ENCODE measurements at regions not wholly inside any gene's neighbourhood (a gene's known extent, or its start where the extent isn't known, plus 50 kb on each side); places are given as distances from the start of the nearest gene placed in this dataset.

- H3K36me3 ChIP-seq (ENCODE audit: control insufficient read depth in 4 of 4, insufficient read depth in 4 of 4, low read length in 4 of 4): no peaks in the 10 kb centered on the region
- peaks cover 0 to 2% (median 0%) of the 10 kb centered on the region in 5 donors for H3K4me1 ChIP-seq (ENCODE audit: control insufficient read depth in 5 of 5, insufficient read depth in 5 of 5, low read length in 5 of 5)
- no peak overlapping the region for H3K9ac ChIP-seq (ENCODE audit: insufficient read depth in 1 of 2, low read length in 2 of 2)
- H3K9me3 ChIP-seq (ENCODE audit: control insufficient read depth in 4 of 4, insufficient read depth in 3 of 4, low read length in 3 of 4): no peaks in the 10 kb centered on the region
- ATAC-seq (ENCODE audit: insufficient read depth, low FRiP score) (no peak), DNase-seq (no peak)
- no peak overlapping the region for H3K4me3 ChIP-seq
- TF ChIP-seq, protein P1, sequence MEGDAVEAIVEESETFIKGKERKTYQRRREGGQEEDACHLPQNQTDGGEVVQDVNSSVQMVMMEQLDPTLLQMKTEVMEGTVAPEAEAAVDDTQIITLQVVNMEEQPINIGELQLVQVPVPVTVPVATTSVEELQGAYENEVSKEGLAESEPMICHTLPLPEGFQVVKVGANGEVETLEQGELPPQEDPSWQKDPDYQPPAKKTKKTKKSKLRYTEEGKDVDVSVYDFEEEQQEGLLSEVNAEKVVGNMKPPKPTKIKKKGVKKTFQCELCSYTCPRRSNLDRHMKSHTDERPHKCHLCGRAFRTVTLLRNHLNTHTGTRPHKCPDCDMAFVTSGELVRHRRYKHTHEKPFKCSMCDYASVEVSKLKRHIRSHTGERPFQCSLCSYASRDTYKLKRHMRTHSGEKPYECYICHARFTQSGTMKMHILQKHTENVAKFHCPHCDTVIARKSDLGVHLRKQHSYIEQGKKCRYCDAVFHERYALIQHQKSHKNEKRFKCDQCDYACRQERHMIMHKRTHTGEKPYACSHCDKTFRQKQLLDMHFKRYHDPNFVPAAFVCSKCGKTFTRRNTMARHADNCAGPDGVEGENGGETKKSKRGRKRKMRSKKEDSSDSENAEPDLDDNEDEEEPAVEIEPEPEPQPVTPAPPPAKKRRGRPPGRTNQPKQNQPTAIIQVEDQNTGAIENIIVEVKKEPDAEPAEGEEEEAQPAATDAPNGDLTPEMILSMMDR (IDR thresholded peaks at IDR 0.05; ENCODE audit: control extremely low read depth, extremely low read depth): no peak
- 83 to 88% methylated on average over 4 of the region's 4 CpGs for WGBS, 2 donors
- no peaks in the 10 kb centered on the region for H3K27me3 ChIP-seq (ENCODE audit: control insufficient read depth in 3 of 3, insufficient read depth in 3 of 3, low read length in 2 of 3)
- H3K27ac ChIP-seq (ENCODE audit: low read depth in 1 of 2, low read length in 1 of 2): no peak overlapping the region
These were observed 76.9 kb upstream of the SHISA2 start for GRCh38 chr13:26128676-26129075.

GRCh38 chr13:26117620-26118019, 65.8 kb upstream of the SHISA2 start:
- DNase-seq (no peak), ATAC-seq (ENCODE audit: insufficient read depth, low FRiP score) (no peak)
- no peak overlapping the region for H3K27ac ChIP-seq (ENCODE audit: low read depth in 1 of 2, low read length in 1 of 2)
- 74 to 88% methylated on average over 6 of the region's 6 CpGs for WGBS, 2 donors
- H3K4me3 ChIP-seq: no peak overlapping the region
- H3K9me3 ChIP-seq (ENCODE audit: control insufficient read depth in 4 of 4, insufficient read depth in 3 of 4, low read length in 3 of 4): no peaks in the 10 kb centered on the region
- H3K36me3 ChIP-seq (ENCODE audit: control insufficient read depth in 4 of 4, insufficient read depth in 4 of 4, low read length in 4 of 4): no peaks in the 10 kb centered on the region
- no peaks in the 10 kb centered on the region for H3K4me1 ChIP-seq (ENCODE audit: control insufficient read depth in 5 of 5, insufficient read depth in 5 of 5, low read length in 5 of 5)
- H3K9ac ChIP-seq (ENCODE audit: insufficient read depth in 1 of 2, low read length in 2 of 2): no peak overlapping the region
- no peaks in the 10 kb centered on the region for H3K27me3 ChIP-seq (ENCODE audit: control insufficient read depth in 3 of 3, insufficient read depth in 3 of 3, low read length in 2 of 3)
- TF ChIP-seq, protein P1 (IDR thresholded peaks at IDR 0.05; ENCODE audit: control extremely low read depth, extremely low read depth): no peak

- 89 to 94% methylated on average over 4 of the region's 4 CpGs for WGBS, 2 donors
- TF ChIP-seq, protein P1 (IDR thresholded peaks at IDR 0.05; ENCODE audit: control extremely low read depth, extremely low read depth): no peak
These were observed 61.0 kb upstream of the SHISA2 start for GRCh38 chr13:26112843-26113242.

GRCh38 chr13:26111797-26112196, 60.0 kb upstream of the SHISA2 start:
- 84 to 92% methylated on average over 6 of the region's 6 CpGs for WGBS, 2 donors
- Histone ChIP-seq H3K4me3 (no peak overlapping the region), H3K27me3 (ENCODE audit: control insufficient read depth in 3 of 3, insufficient read depth in 3 of 3, low read length in 2 of 3) (no peaks in the 10 kb centered on the region), H3K9ac (ENCODE audit: insufficient read depth in 1 of 2, low read length in 2 of 2) (no peak overlapping the region), H3K27ac (ENCODE audit: low read depth in 1 of 2, low read length in 1 of 2) (no peak overlapping the region), H3K4me1 (ENCODE audit: control insufficient read depth in 5 of 5, insufficient read depth in 5 of 5, low read length in 5 of 5) (no peaks in the 10 kb centered on the region), H3K9me3 (ENCODE audit: control insufficient read depth in 4 of 4, insufficient read depth in 3 of 4, low read length in 3 of 4) (peaks cover 0 to 3% (median 0%) of the 10 kb centered on the region in 4 donors), H3K36me3 (ENCODE audit: control insufficient read depth in 4 of 4, insufficient read depth in 4 of 4, low read length in 4 of 4) (no peaks in the 10 kb centered on the region)
- TF ChIP-seq, protein P1 (IDR thresholded peaks at IDR 0.05; ENCODE audit: control extremely low read depth, extremely low read depth): no peak
- DNase-seq (no peak), ATAC-seq (ENCODE audit: insufficient read depth, low FRiP score) (no peak)

More at GRCh38 chr13:26112843-26113242, 61.0 kb upstream of the SHISA2 start:
- Histone ChIP-seq H3K9me3 (ENCODE audit: control insufficient read depth in 4 of 4, insufficient read depth in 3 of 4, low read length in 3 of 4) (peaks cover 0 to 3% (median 0%) of the 10 kb centered on the region in 4 donors), H3K27me3 (ENCODE audit: control insufficient read depth in 3 of 3, insufficient read depth in 3 of 3, low read length in 2 of 3) (no peaks in the 10 kb centered on the region), H3K36me3 (ENCODE audit: control insufficient read depth in 4 of 4, insufficient read depth in 4 of 4, low read length in 4 of 4) (no peaks in the 10 kb centered on the region), H3K27ac (ENCODE audit: low read depth in 1 of 2, low read length in 1 of 2) (no peak overlapping the region), H3K4me1 (ENCODE audit: control insufficient read depth in 5 of 5, insufficient read depth in 5 of 5, low read length in 5 of 5) (no peaks in the 10 kb centered on the region), H3K9ac (ENCODE audit: insufficient read depth in 1 of 2, low read length in 2 of 2) (no peak overlapping the region), H3K4me3 (no peak overlapping the region)
- ATAC-seq (ENCODE audit: insufficient read depth, low FRiP score) (no peak), DNase-seq (peak in 1 of 3 donors; percentile 1)

All from lung (tissue), 11 donors.